ENCODE measurements at regions not wholly inside any gene's neighbourhood (a gene's known extent, or its start where the extent isn't known, plus 50 kb on each side); places are given as distances from the start of the nearest gene placed in this dataset.

- no peaks in the 10 kb centered on the region for H3K36me3 ChIP-seq (ENCODE audit: control insufficient read depth, insufficient read depth, low read length)
- H3K4me3 Mint-ChIP-seq: no peak overlapping the region
- TF ChIP-seq CTCF (conservative IDR thresholded peaks at IDR 0.05): no peak
- peaks cover 12% of the 10 kb centered on the region for H3K9me3 Mint-ChIP-seq
- no peaks in the 10 kb centered on the region for H3K9me3 ChIP-seq (ENCODE audit: control insufficient read depth, low read length)
- no peaks in the 10 kb centered on the region for H3K36me3 Mint-ChIP-seq (ENCODE audit: low read depth)
- 92 to 100% methylated on average over 4 to 5 of the region's 6 CpGs for WGBS, 2 experiments (ENCODE audit: insufficient coverage in 1 of 2, insufficient read length in 1 of 2)
- no peak overlapping the region for H3K4me3 ChIP-seq (ENCODE audit: low read length)
- H3K9ac ChIP-seq (ENCODE audit: extremely low read depth, low read length, poor library complexity, severe bottlenecking): no peak overlapping the region
- H3K4me1 Mint-ChIP-seq: peaks cover 17% of the 10 kb centered on the region
- H3K27ac ChIP-seq (ENCODE audit: low read depth, low read length): no peak overlapping the region
- DNase-seq: no peak
- H3K4me1 ChIP-seq (ENCODE audit: control insufficient read depth, insufficient read depth, low read length): peaks cover 14% of the 10 kb centered on the region
- no peaks in the 10 kb centered on the region for H3K27me3 ChIP-seq (ENCODE audit: control insufficient read depth, insufficient read depth, low read length, poor library complexity, severe bottlenecking)
- peaks cover 46% of the 10 kb centered on the region for H3K27me3 Mint-ChIP-seq (ENCODE audit: insufficient read depth)
- no peak overlapping the region for H3K27ac Mint-ChIP-seq
Observed at GRCh38 chr11:76279038-76279437, 72.7 kb upstream of the WNT11 start.

GRCh38 chr11:76278526-76278925 is 72.2 kb upstream of the WNT11 start:
- WGBS, 2 experiments (ENCODE audit: insufficient coverage in 1 of 2, insufficient read length in 1 of 2): 96 to 100% methylated on average over 2 to 4 of the region's 4 CpGs
- no peak overlapping the region for H3K27ac Mint-ChIP-seq

GRCh38 chr11:76277298-76278175 is 71.2 kb upstream of the WNT11 start:
- Histone ChIP-seq H3K36me3 (ENCODE audit: control insufficient read depth, insufficient read depth, low read length) (no peaks in the 10 kb centered on the region), H3K9ac (ENCODE audit: extremely low read depth, low read length, poor library complexity, severe bottlenecking) (no peak overlapping the region), H3K4me1 (ENCODE audit: control insufficient read depth, insufficient read depth, low read length) (peaks cover 9% of the 10 kb centered on the region), H3K27me3 (ENCODE audit: control insufficient read depth, insufficient read depth, low read length, poor library complexity, severe bottlenecking) (no peaks in the 10 kb centered on the region), H3K27ac (ENCODE audit: low read depth, low read length) (no peak overlapping the region), H3K9me3 (ENCODE audit: control insufficient read depth, low read length) (no peaks in the 10 kb centered on the region), H3K4me3 (ENCODE audit: low read length) (no peak overlapping the region)
- H3K9me3 Mint-ChIP-seq: peaks cover 13% of the 10 kb centered on the region
- peak; percentile 67 for DNase-seq
- H3K4me3 Mint-ChIP-seq: no peak overlapping the region
- no peaks in the 10 kb centered on the region for H3K36me3 Mint-ChIP-seq (ENCODE audit: low read depth)
- 83 to 85% methylated on average over 17 to 25 of the region's 25 CpGs for WGBS, 2 experiments (ENCODE audit: insufficient coverage in 1 of 2, insufficient read length in 1 of 2)
- H3K27ac Mint-ChIP-seq: no peak overlapping the region
- no peak for TF ChIP-seq CTCF (conservative IDR thresholded peaks at IDR 0.05)
- peaks cover 17% of the 10 kb centered on the region for H3K4me1 Mint-ChIP-seq
- peaks cover 47% of the 10 kb centered on the region for H3K27me3 Mint-ChIP-seq (ENCODE audit: insufficient read depth)

More at GRCh38 chr11:76278526-76278925, 72.2 kb upstream of the WNT11 start:
- Histone ChIP-seq H3K27me3 (ENCODE audit: control insufficient read depth, insufficient read depth, low read length, poor library complexity, severe bottlenecking) (no peaks in the 10 kb centered on the region), H3K9ac (ENCODE audit: extremely low read depth, low read length, poor library complexity, severe bottlenecking) (no peak overlapping the region), H3K27ac (ENCODE audit: low read depth, low read length) (no peak overlapping the region), H3K9me3 (ENCODE audit: control insufficient read depth, low read length) (no peaks in the 10 kb centered on the region), H3K36me3 (ENCODE audit: control insufficient read depth, insufficient read depth, low read length) (no peaks in the 10 kb centered on the region), H3K4me3 (ENCODE audit: low read length) (no peak overlapping the region), H3K4me1 (ENCODE audit: control insufficient read depth, insufficient read depth, low read length) (peaks cover 9% of the 10 kb centered on the region)
- TF ChIP-seq CTCF (conservative IDR thresholded peaks at IDR 0.05): no peak
- H3K4me3 Mint-ChIP-seq: no peak overlapping the region
- H3K36me3 Mint-ChIP-seq (ENCODE audit: low read depth): no peaks in the 10 kb centered on the region
- peaks cover 17% of the 10 kb centered on the region for H3K4me1 Mint-ChIP-seq
- peaks cover 50% of the 10 kb centered on the region for H3K27me3 Mint-ChIP-seq (ENCODE audit: insufficient read depth)
- no peak for DNase-seq
- H3K9me3 Mint-ChIP-seq: peaks cover 13% of the 10 kb centered on the region

Measured in endodermal cell (in vitro differentiated cells).